Posterior cingulate gyrus (tissue), 11 donors: ENCODE measurements at regions not wholly inside any gene's neighbourhood (a gene's known extent, or its start where the extent isn't known, plus 50 kb on each side); places are given as distances from the start of the nearest gene placed in this dataset.
"Not testable (repeated sequence)": the region's sequence is repeated elsewhere in the genome, so short reads cannot be mapped to it uniquely, and the experiment has no call there.

ENCODE experiments used
- DNase-seq, 10 donors: peaks; one replicate each; pipeline versions ENCODE4 v3.0.0 to v3.0.0-alpha.2; 2020 to 2021; ENCODE audit warnings: mixed read lengths in 3 of 10
- intact Hi-C: fragments of 100-400 bp; cut with DNase I; formaldehyde crosslinking; loops from one replicate; pipeline ENCODE4 v1.15.1; 2023

DNA sequence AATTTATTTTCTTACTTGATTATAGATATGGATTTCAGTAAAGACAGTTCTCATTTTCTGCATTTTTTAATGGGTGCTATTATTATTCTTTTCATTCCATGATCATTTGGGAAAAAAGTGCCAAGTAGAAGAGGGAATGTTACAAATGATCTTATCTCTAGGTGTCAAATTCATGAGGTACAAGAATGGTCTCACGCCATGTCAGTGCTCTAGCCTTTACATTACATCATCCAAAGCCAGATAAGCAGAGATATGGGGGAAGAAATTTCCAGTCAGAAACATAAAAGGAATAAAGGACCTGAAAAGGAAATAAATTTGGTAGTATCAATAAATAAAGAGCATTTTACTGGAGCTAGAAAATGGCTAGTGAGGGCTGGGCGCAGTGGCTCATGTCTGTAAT lies 1544.2 kb upstream of the CDH6 start:
- no peak for DNase-seq
- intact Hi-C loops: no loop called here

DNA sequence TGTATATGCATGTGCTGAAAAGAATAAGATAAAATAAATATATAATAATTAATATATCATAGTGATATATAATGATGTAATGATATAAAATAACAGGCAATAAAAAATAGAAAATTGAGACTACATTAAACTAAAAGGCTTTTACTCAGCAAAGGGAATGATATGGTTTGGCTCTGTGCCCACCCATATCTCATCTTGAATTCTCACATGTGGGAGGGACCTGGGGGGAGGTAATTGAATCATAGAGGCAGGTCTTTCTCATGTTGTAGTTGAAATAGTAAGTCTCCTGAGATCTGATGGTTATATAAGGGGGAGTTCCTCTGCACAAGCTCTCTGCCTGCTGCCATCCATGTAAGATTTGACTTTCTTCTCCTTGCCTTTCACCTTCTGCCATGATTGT lies 1550.9 kb upstream of the CDH6 start:
- DNase-seq: no peak
- intact Hi-C loops: no loop called here

- DNase-seq: no peak
- intact Hi-C loops: no loop called here
These were observed 1579.3 kb upstream of the CDH6 start for GRCh38 chr5:29614206-29614605.

- intact Hi-C loops: no loop called here
- DNase-seq: no peak
These were observed 1605.2 kb upstream of the CDH6 start for GRCh38 chr5:29588236-29588635.

- DNase-seq: no peak
- intact Hi-C loops: no loop called here
These were observed 1605.7 kb upstream of the CDH6 start for GRCh38 chr5:29587832-29588231.

DNA sequence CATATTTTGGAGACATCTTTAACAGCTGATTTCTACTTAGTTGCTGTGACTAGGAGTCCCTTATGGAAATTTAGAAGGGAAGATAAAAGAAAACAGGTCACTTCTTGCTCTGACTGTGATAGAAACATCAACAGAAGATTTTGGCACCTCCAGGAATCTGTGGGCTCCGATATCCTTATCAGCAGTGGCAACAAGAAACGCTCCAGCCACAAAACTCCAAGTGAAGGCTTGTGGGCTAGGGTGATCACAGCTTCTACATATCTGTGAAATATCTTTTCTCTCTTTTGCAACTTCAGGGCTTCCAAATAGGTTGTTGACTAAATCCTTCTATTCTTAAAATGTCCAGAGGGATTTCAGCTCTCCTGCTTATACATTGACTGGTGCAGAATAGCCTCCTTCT lies 1625.5 kb upstream of the CDH6 start:
- intact Hi-C loops: no loop called here
- DNase-seq: peak in 1 of 10 donors; percentile 8

GRCh38 chr5:29561564-29561963 lies 1631.9 kb upstream of the CDH6 start:
- intact Hi-C loops: no loop called here
- DNase-seq: no peak

GRCh38 chr5:29550523-29550922 lies 1643.0 kb upstream of the CDH6 start:
- intact Hi-C loops: no loop called here
- DNase-seq: no peak

DNA sequence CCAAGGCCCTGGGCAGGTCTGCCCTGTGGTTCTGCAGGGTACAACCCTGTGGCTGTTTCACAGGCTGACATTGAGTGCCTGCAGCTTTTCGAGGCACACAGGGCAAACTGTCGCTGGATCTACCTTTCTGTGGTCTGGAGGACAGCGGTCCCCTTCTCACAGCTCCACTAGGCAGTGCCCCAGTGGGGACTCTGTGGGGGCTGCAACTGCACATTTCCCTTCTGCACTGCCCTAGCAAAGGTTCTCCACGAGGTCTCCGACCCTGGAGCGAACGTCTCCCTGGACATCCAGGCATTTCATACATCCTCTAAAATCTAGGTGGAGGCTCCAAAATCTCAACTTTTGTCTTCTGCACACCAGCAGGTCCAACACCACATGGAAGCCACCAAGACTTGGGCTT lies 1645.2 kb upstream of the CDH6 start:
- DNase-seq: peak in 2 of 10 donors; percentile 57 to 77
- intact Hi-C loops: no loop called here

DNA sequence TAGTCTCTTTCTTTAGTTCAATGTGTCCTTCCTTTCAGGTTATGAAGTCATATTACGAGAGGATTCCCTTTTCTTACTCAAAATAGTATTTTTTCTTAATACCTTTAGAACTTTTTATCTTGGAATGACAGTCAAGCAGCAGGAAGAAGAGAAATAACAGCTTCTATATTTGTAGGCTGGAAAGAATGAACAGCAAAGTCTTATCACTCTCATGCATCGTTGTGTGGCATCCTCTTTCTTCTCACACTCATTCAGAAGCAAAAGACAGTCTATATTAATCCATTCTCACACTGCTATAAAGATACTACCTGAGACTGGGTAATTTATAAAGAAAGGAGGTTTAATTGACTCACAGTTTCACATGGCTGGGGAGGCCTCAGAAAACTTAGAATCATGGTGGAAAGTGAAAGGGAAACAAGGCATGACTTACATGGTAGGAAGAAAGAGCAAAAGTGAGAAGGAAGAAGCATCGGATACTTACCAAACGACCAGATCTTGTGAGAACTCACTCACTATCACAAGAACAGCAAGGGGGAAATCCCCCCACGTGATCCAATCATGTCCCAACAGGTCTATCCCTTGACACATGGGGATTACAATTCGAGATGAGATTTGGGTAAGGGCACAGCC lies 1646.1 kb upstream of the CDH6 start:
- intact Hi-C loops: no loop called here
- DNase-seq: no peak

DNA sequence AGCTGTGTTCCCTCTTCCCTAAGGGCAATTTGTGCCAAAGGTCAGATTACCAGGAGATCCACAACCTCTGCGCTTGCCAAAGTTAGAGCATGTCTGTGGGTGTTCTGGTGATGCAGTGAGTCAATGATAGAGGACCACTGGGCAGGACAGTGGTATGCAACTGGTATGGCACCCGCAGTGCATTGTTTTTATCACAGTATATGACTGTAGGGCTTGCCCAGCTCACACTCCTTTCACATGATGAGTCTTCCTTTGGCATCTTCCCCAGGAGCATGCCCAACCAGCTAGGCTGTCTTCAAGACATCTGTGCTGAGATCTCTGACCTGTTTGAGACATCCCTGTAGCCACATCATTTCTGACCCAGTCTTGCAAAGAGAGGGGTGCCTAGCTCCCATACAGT lies 1650.0 kb upstream of the CDH6 start:
- intact Hi-C loops: no loop called here
- no peak for DNase-seq

- intact Hi-C loops: no loop called here
- DNase-seq: no peak
These were observed 1669.3 kb upstream of the CDH6 start for GRCh38 chr5:29524227-29524626.

DNA sequence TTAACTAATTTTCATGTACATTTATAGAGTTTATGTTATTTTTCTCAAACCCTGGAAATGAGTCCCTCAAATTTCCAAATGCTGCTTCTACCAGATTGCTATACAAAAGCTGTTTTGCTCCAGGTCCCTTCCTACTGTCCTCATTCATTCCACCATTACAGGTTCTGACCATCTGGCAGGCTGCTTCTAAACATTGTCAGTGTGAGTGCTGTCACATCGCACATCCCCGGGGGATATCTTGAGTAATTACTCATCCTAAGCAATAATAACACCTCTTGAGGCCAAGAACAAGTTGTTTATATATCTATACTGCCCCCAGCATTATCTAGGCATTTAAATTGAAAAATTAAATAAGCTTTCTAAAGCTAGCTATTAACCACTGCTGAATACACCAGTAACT lies 1675.3 kb upstream of the CDH6 start:
- no peak for DNase-seq
- intact Hi-C loops: no loop called here

DNA sequence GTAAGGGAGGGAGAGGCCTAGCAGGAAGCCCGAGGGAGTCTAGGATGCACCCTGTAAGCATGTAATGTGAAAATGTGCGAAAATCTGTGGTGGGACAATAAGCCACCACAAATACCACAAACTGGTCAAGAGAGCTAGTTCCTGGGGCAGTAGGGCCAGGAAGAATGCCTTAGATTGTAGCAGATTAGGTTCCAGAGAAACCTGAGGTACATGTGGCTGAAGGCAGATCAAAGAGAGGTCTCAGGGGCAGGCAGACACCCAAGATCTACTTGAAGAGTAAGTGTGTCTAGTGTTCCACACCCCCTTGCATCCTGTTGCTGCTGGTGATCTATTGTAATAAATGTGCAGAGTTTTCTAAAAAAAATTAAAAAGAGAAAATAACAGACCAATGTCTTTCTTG lies 1677.3 kb upstream of the CDH6 start:
- intact Hi-C loops: no loop called here
- DNase-seq: no peak

DNA sequence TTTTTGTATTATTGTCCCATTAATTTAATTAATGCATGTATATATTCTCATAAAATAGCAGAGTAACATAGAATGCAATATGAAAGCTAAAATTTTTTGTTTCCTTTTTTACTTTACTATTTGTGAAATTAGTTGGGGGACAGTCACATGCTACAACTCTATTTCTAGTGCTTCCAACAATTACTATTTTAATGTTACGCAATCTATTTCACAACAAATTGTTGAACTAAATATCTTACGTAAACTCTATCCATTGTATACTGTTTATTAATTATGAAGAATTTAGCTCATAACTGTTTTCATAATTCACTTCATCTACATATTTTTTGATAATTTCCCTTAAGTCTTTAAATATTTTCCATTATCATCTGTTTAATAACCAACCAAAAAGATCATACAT lies 1685.4 kb upstream of the CDH6 start:
- DNase-seq: no peak
- intact Hi-C loops: no loop called here

DNA sequence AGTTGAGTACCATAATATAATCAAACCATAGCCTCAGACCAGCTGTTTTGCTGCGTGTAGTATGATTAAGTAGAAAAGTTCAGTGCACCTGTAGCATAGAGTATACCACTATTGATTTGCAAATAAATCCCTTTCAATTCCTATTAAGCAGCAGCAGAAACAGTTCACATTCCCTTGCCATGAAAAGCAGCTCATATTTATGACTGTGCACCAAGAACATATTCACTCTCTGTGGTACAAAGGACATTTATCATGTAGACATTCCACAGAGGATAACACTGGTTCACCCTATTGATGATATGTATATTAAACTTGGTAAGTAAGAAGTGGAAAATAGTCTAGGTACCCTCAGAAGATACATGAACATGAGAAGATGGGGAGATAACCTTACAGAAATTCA lies 1689.1 kb upstream of the CDH6 start:
- DNase-seq: no peak
- intact Hi-C loops: no loop called here

GRCh38 chr5:29498860-29499259 lies 1694.6 kb upstream of the CDH6 start:
- peak in 1 of 10 donors; percentile 57 for DNase-seq
- intact Hi-C loops: no loop called here

- intact Hi-C loops: no loop called here
- DNase-seq: peak in 1 of 10 donors; percentile 47
These were observed 1695.1 kb upstream of the CDH6 start for GRCh38 chr5:29498412-29498811.

- intact Hi-C loops: no loop called here
- DNase-seq: no peak
These were observed 1708.2 kb upstream of the CDH6 start for GRCh38 chr5:29485333-29485732.

- intact Hi-C loops: no loop called here
- no peak for DNase-seq
These were observed 1723.9 kb upstream of the CDH6 start for GRCh38 chr5:29469581-29469980.

GRCh38 chr5:29462241-29462640 lies 1731.2 kb upstream of the CDH6 start:
- intact Hi-C loops: no loop called here
- no peak for DNase-seq

GRCh38 chr5:29460971-29461559 lies 1732.4 kb upstream of the CDH6 start:
- intact Hi-C loops: no loop called here
- no peak for DNase-seq

DNA sequence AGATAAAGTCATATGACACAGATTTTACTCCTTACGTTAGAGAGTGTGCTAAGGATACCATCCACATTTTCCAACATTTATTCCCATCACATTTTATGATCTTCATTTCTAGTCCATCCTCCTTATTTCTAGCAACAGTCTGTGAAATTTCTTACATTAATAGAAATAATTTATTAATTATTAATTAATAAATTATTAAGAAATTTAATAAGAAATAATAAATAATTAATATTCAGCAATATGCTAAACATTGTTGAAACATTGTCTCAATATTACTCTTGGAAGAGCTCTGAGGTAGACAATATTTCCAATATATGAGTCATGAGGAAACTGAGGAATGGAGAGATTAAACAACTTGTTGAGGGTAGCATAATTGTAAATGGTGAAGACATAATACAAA lies 1742.5 kb upstream of the CDH6 start:
- intact Hi-C loops: not testable (repeated sequence)

More for the DNA sequence above, 1742.5 kb upstream of the CDH6 start:
- DNase-seq: not testable (repeated sequence)
